GM12878 (cell line): ENCODE measurements at regions not wholly inside any gene's neighbourhood (a gene's known extent, or its start where the extent isn't known, plus 50 kb on each side); places are given as distances from the start of the nearest gene placed in this dataset.

Experiments
- ATAC-seq: fragments of 200-7000 bp; cut with Tn5 transposase; 3 replicates; pipeline ENCODE4 v1.9.1; 2020; ENCODE audit warnings: mild to moderate bottlenecking, moderate library complexity
- BruUV-seq: library from RNA; stranded (reverse); fragments of 400-500 nt; replicated peaks from 2 replicates; lab custom pipeline; 2021; lab: Mats Ljungman, UMichigan
- CTCF ChIA-PET: fragments of 300-600 bp; sonication (Branson Sonifier 250); formaldehyde crosslinking; extraction: SDS; loops from one replicate; lab custom pipeline; 2021; ENCODE audit warnings: inconsistent platforms; lab: Yijun Ruan, JAX
- POLR2A ChIA-PET: fragments of 350-600 bp; formaldehyde crosslinking; extraction: SDS; loops from one replicate; lab custom pipeline; 2021; ENCODE audit warnings: inconsistent platforms; lab: Charles Lee
- RAD21 ChIA-PET: fragments of 300-600 bp; sonication (Branson Sonifier 250); formaldehyde crosslinking; loops from one replicate; lab custom pipeline; 2023; ENCODE audit warnings: antibody characterized with exemption; ENCODE audit not compliant: unreplicated experiment; lab: Charles Lee
- SMC1A ChIA-PET: fragments of 300-600 bp; sonication (Branson Sonifier 250); formaldehyde crosslinking; loops from one replicate; lab custom pipeline; 2023; ENCODE audit not compliant: unreplicated experiment, uncharacterized antibody; lab: Charles Lee
- DNase-seq: peaks from one replicate; pipeline ENCODE4 v3.0.0-alpha.2; 2011; ENCODE audit warnings: low read depth, low spot score
- FAIRE-seq: peaks from 3 replicates; lab custom pipeline; 2011; peaks lifted over from hg19 to GRCh38; lab: Jason Lieb, UNC
- H2AFZ ChIP-seq: 2 replicates; pipeline ENCODE4 v1.6.0; 2011; ENCODE audit warnings: low read depth, low read length, control low read depth; ENCODE audit not compliant: control insufficient read depth
- H3K27ac ChIP-seq: 2 replicates; pipeline ENCODE4 v1.5.1; 2011; ENCODE audit warnings: control low read depth; ENCODE audit not compliant: control insufficient read depth, insufficient read depth
- H3K27me3 ChIP-seq, 2 experiments: replicated peaks in 1 of 2; 2 replicates each; pipeline versions ENCODE4 v1.6.0 to v1.6.1; 2011; ENCODE audit warnings: low read length in 1 of 2; ENCODE audit not compliant: control insufficient read depth in 2 of 2, insufficient read depth in 2 of 2
- H3K36me3 ChIP-seq, 2 experiments: 2 replicates each; pipeline ENCODE4 v1.5.1; 2011; ENCODE audit warnings: low read length in 1 of 2; ENCODE audit not compliant: control insufficient read depth in 2 of 2, insufficient read depth in 2 of 2
- H3K4me1 ChIP-seq: 2 replicates; pipeline ENCODE4 v1.6.1; 2011; ENCODE audit warnings: mild to moderate bottlenecking, low read length, moderate library complexity, mixed read lengths; ENCODE audit not compliant: control insufficient read depth, insufficient read depth
- H3K4me2 ChIP-seq: 2 replicates; pipeline ENCODE4 v1.6.0; 2011; ENCODE audit warnings: control low read depth; ENCODE audit not compliant: control insufficient read depth, insufficient read depth
- H3K4me3 ChIP-seq: fragments of 200-600 bp; sonication (generic); 2 replicates; pipeline ENCODE4 v1.5.1; 2016
- H3K79me2 ChIP-seq: 2 replicates; pipeline ENCODE4 v1.6.0; 2011; ENCODE audit warnings: low read length; ENCODE audit not compliant: control insufficient read depth, insufficient read depth
- H3K9ac ChIP-seq: 2 replicates; pipeline ENCODE4 v1.8.0; 2011; ENCODE audit warnings: low read length, control low read depth, mixed read lengths; ENCODE audit not compliant: control insufficient read depth, insufficient read depth
- H3K9me3 ChIP-seq: replicated peaks from 3 replicates; pipeline ENCODE4 v1.5.1; 2011; ENCODE audit warnings: mild to moderate bottlenecking, low read length; ENCODE audit not compliant: control insufficient read depth, insufficient read depth
- H4K20me1 ChIP-seq: 2 replicates; pipeline ENCODE4 v1.6.0; 2011; ENCODE audit not compliant: control insufficient read depth, insufficient read depth
- BCLAF1 ChIP-seq: fragments of 450-650 bp; IDR thresholded peaks from 2 replicates; pipeline ENCODE4 v1.6.1; 2017; ENCODE audit warnings: antibody characterized with exemption, mild to moderate bottlenecking, moderate library complexity
- CBX5 ChIP-seq: sonication (generic); IDR thresholded peaks from 2 replicates; pipeline ENCODE4 v1.6.1; 2016; ENCODE audit warnings: low read depth, moderate library complexity, mild to moderate bottlenecking, inconsistent platforms
- EZH2 ChIP-seq: IDR thresholded peaks from 2 replicates; pipeline ENCODE4 v1.6.1; 2012; ENCODE audit warnings: low read depth, mild to moderate bottlenecking, control low read depth, inconsistent platforms, low read length, borderline replicate concordance; ENCODE audit not compliant: control insufficient read depth
- GABPA ChIP-seq: IDR thresholded peaks from 2 replicates; pipeline ENCODE4 v1.6.1; 2014; ENCODE audit warnings: antibody characterized with exemption, low read depth, mild to moderate bottlenecking, inconsistent platforms
- HCFC1 ChIP-seq: fragments of 150-350 bp; IDR thresholded peaks from 2 replicates; pipeline ENCODE4 v1.6.1; 2014; ENCODE audit warnings: low read length
- IKZF1 ChIP-seq: fragments of 450-650 bp; conservative IDR thresholded peaks from 2 replicates; pipeline ENCODE4 v1.6.1; 2017; ENCODE audit warnings: antibody characterized with exemption, mild to moderate bottlenecking
- MAX ChIP-seq: IDR thresholded peaks from 2 replicates; pipeline ENCODE4 v1.6.1; 2012; ENCODE audit warnings: low read depth, low read length, improper control_type of control experiment
- PAX5 ChIP-seq: IDR thresholded peaks from 2 replicates; pipeline ENCODE4 v1.6.1; 2011; ENCODE audit warnings: low read depth, low read length, borderline replicate concordance
- PML ChIP-seq: IDR thresholded peaks from 2 replicates; pipeline ENCODE4 v1.6.1; 2012; ENCODE audit warnings: low read length, inconsistent platforms
- RUNX3 ChIP-seq: IDR thresholded peaks from 2 replicates; pipeline ENCODE4 v1.6.1; 2012; ENCODE audit warnings: low read length, inconsistent platforms
- SMAD5 ChIP-seq: IDR thresholded peaks from 2 replicates; pipeline ENCODE4 v1.6.1; 2016; ENCODE audit warnings: antibody characterized with exemption, low read depth
- SREBF1 ChIP-seq: IDR thresholded peaks from 2 replicates; pipeline ENCODE4 v1.6.1; 2012; ENCODE audit warnings: mild to moderate bottlenecking, low read length
- TARDBP ChIP-seq: IDR thresholded peaks from 2 replicates; pipeline ENCODE4 v1.6.1; 2016; ENCODE audit warnings: borderline replicate concordance
- TBL1XR1 ChIP-seq: IDR thresholded peaks from 2 replicates; pipeline ENCODE4 v1.6.1; 2012; ENCODE audit warnings: low read depth, low read length, improper control_type of control experiment
- TCF3 ChIP-seq: IDR thresholded peaks from 2 replicates; pipeline ENCODE4 v1.6.1; 2012; ENCODE audit warnings: low read depth, mild to moderate bottlenecking, low read length, borderline replicate concordance; ENCODE audit not compliant: insufficient read depth
- WGBS: methylation state at CpG from one replicate; pipeline ENCODE4 v1.1.6; 2016; ENCODE audit warnings: low lambda C conversion rate; ENCODE audit not compliant: insufficient replicate concordance, insufficient coverage; ENCODE audit errors: missing lambda C conversion rate; 5-methylcytosine and 5-hydroxymethylcytosine counted together
- in situ Hi-C: fragments of 300-500 bp; cut with MboI; formaldehyde crosslinking; loops from 9 replicates; pipeline ENCODE4 v1.14.3; 2018; ENCODE audit warnings: mixed read lengths
- intact Hi-C: fragments of 100-400 bp; cut with micrococcal nuclease; formaldehyde crosslinking; loops from one replicate; pipeline ENCODE4 v1.14.2; 2022; ENCODE audit not compliant: unreplicated experiment
- TF ChIP-seq, protein P1 (sequence below): IDR thresholded peaks from 2 replicates; pipeline ENCODE4 v1.6.1; 2011; ENCODE audit warnings: borderline replicate concordance, low read depth, mild to moderate bottlenecking, moderate library complexity, low read length; ENCODE audit not compliant: insufficient read depth, poor library complexity, severe bottlenecking
- TF ChIP-seq, protein P2 (sequence below): IDR thresholded peaks from 2 replicates; pipeline ENCODE4 v1.6.1; 2012; ENCODE audit warnings: mild to moderate bottlenecking, low read depth, low read length

DNA sequence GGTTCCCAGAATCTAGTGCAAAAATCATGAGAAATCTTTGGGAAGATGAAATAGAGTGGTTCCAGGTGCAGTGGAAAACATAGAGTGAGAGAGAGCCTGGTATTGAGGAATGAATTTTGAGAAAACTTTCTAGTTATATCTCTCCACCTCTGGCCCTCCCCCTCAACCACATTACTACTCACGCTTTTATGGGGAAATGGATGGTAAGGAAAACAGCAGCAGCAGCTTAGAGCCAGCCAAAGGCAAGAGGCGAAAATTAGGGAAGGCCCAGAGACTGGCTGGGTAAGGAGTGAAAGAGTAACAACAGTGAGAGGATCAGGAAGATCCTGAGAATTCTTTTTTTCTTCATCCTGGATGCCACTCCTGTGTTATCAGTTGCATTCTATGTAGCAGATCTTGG lies 187.9 kb upstream of the ECI2 start (continued):
- no peak for TF ChIP-seq TCF3
- TF ChIP-seq SREBF1, result no peak
- no peak for TF ChIP-seq MAX
- no peak for TF ChIP-seq PAX5

- ATAC-seq, result no peak
- Histone ChIP-seq H2AFZ (no peak overlapping the region), H4K20me1 (no peaks in the 10 kb centered on the region), H3K9me3 (no peaks in the 10 kb centered on the region; the same call in 2 of the 3 replicates), H3K4me3 (no peak overlapping the region), H3K4me2 (no peak overlapping the region), H3K79me2 (no peaks in the 10 kb centered on the region), H3K36me3 (no peaks in the 10 kb centered on the region), H3K27ac (no peak overlapping the region), H3K4me1 (no peaks in the 10 kb centered on the region), H3K9ac (no peak overlapping the region), H3K27me3 (no peaks in the 10 kb centered on the region)
- WGBS, result 46% methylated on average over 1 of the region's 1 CpG
- RAD21 ChIA-PET, result no interaction called here
- no peak for DNase-seq
- in situ Hi-C loops, result no loop called here
- CTCF ChIA-PET, result no interaction called here
- no TSS peak for BruUV-seq
- SMC1A ChIA-PET, result interaction anchor here (0.6 kb wide), 1 partner anchor 1617 kb away, joined by 3 read pairs; no protein-coding TSS in a partner anchor
- no peak for FAIRE-seq
- intact Hi-C loops, result no loop called here
- POLR2A ChIA-PET, result no interaction called here
- TF ChIP-seq IKZF1 (no peak), GABPA (no peak), PML (no peak), RUNX3 (no peak), SMAD5 (no peak), EZH2 (no peak), HCFC1 (no peak), TARDBP (no peak), TBL1XR1 (no peak), BCLAF1 (no peak), CBX5 (no peak)
- TF ChIP-seq, protein P1, sequence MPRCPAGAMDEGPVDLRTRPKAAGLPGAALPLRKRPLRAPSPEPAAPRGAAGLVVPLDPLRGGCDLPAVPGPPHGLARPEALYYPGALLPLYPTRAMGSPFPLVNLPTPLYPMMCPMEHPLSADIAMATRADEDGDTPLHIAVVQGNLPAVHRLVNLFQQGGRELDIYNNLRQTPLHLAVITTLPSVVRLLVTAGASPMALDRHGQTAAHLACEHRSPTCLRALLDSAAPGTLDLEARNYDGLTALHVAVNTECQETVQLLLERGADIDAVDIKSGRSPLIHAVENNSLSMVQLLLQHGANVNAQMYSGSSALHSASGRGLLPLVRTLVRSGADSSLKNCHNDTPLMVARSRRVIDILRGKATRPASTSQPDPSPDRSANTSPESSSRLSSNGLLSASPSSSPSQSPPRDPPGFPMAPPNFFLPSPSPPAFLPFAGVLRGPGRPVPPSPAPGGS, result no peak
- TF ChIP-seq, protein P2, sequence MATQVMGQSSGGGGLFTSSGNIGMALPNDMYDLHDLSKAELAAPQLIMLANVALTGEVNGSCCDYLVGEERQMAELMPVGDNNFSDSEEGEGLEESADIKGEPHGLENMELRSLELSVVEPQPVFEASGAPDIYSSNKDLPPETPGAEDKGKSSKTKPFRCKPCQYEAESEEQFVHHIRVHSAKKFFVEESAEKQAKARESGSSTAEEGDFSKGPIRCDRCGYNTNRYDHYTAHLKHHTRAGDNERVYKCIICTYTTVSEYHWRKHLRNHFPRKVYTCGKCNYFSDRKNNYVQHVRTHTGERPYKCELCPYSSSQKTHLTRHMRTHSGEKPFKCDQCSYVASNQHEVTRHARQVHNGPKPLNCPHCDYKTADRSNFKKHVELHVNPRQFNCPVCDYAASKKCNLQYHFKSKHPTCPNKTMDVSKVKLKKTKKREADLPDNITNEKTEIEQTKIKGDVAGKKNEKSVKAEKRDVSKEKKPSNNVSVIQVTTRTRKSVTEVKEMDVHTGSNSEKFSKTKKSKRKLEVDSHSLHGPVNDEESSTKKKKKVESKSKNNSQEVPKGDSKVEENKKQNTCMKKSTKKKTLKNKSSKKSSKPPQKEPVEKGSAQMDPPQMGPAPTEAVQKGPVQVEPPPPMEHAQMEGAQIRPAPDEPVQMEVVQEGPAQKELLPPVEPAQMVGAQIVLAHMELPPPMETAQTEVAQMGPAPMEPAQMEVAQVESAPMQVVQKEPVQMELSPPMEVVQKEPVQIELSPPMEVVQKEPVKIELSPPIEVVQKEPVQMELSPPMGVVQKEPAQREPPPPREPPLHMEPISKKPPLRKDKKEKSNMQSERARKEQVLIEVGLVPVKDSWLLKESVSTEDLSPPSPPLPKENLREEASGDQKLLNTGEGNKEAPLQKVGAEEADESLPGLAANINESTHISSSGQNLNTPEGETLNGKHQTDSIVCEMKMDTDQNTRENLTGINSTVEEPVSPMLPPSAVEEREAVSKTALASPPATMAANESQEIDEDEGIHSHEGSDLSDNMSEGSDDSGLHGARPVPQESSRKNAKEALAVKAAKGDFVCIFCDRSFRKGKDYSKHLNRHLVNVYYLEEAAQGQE, result no peak
Measured at GRCh38 chr6:4322846-4323309, 187.5 kb upstream of the ECI2 start.
